Right lobe of liver (tissue), 6 donors: ENCODE measurements at regions not wholly inside any gene's neighbourhood (a gene's known extent, or its start where the extent isn't known, plus 50 kb on each side); places are given as distances from the start of the nearest gene placed in this dataset.

Source experiments
- ATAC-seq, 4 donors: fragments of 200-7000 bp; cut with Tn5 transposase; one replicate each; pipeline ENCODE4 v1.9.1; 2020; ENCODE audit warnings: mild to moderate bottlenecking in 4 of 4, moderate library complexity in 4 of 4
- DNase-seq, 3 donors: peaks; one replicate each; pipeline ENCODE4 v3.0.0-alpha.2; 2020
- H3K27ac ChIP-seq, 3 donors: fragments of 200-600 bp; one replicate each; pipeline ENCODE4 v1.8.0; 2022
- H3K27me3 ChIP-seq, 2 donors: fragments of 200-600 bp; one replicate each; pipeline ENCODE4 v1.8.0; 2022
- H3K36me3 ChIP-seq, 4 donors: fragments of 200-600 bp; sonication (generic) in 1 of 4; one replicate each; pipeline versions ENCODE4 v1.5.1 to v1.8.0; 2017 to 2022; ENCODE audit warnings: control low read depth in 1 of 4
- H3K4me1 ChIP-seq, 4 donors: fragments of 200-600 bp; sonication (generic) in 1 of 4; one replicate each; pipeline versions ENCODE4 v1.5.1 to v1.8.0; 2017 to 2022; ENCODE audit warnings: control low read depth in 1 of 4
- H3K4me3 ChIP-seq, 3 donors: fragments of 200-600 bp; one replicate each; pipeline ENCODE4 v1.8.0; 2022
- H3K9me3 ChIP-seq, 4 donors: fragments of 200-600 bp; sonication (generic) in 1 of 4; one replicate each; pipeline versions ENCODE4 v1.5.1 to v1.8.0; 2017 to 2022; ENCODE audit warnings: control low read depth in 1 of 4
- CTCF ChIP-seq, 4 donors: fragments of 200-600 bp in 3 of 4; fragments of 450-650 bp in 1 of 4; IDR thresholded peaks; one replicate each; pipeline versions ENCODE4 v1.5.1 to v1.8.0; 2016 to 2022; ENCODE audit warnings: antibody characterized with exemption in 4 of 4, mild to moderate bottlenecking in 2 of 4
- POLR2A ChIP-seq: fragments of 450-650 bp; IDR thresholded peaks from one replicate; pipeline ENCODE4 v1.6.1; 2017; ENCODE audit warnings: antibody characterized with exemption, mild to moderate bottlenecking
- WGBS: methylation state at CpG from one replicate; pipeline ENCODE4 v1.1.6; 2018; ENCODE audit warnings: low coverage, low lambda C conversion rate; ENCODE audit not compliant: insufficient coverage; ENCODE audit errors: missing lambda C conversion rate; 5-methylcytosine and 5-hydroxymethylcytosine counted together
- intact Hi-C, 2 donors: fragments of 100-400 bp; cut with DNase I; formaldehyde crosslinking; loops; one replicate each; pipeline versions ENCODE4 v1.11.2 to v1.14.1; 2022
- donor health status: DM: no; HTN: yes; CAD: no.
- donor health status: DM: no; HTN: no; CAD: no.
- donor health status: DM: no; HTN: no; CAD: no.
- donor health status: DM: no; HTN: yes; CAD: no.
- donor health status: DM: no; HTN: yes; CAD: no.

- ATAC-seq (no peak), DNase-seq (no peak)
- H3K4me1 ChIP-seq: no peaks in the 10 kb centered on the region
- TF ChIP-seq POLR2A (no peak), CTCF (IDR thresholded peaks at IDR 0.05) (no peak)
- no peak overlapping the region for H3K4me3 ChIP-seq
- H3K27me3 ChIP-seq: no peaks in the 10 kb centered on the region
- no CpG with 5 or more reads among the region's 9 CpGs for WGBS
- intact Hi-C loops: no loop called here
- H3K36me3 ChIP-seq: no peaks in the 10 kb centered on the region
- H3K27ac ChIP-seq: no peak overlapping the region
- no peaks in the 10 kb centered on the region for H3K9me3 ChIP-seq
Measured at GRCh38 chrY:13830089-13830488, 126.4 kb downstream of the TMSB4Y start.

DNA sequence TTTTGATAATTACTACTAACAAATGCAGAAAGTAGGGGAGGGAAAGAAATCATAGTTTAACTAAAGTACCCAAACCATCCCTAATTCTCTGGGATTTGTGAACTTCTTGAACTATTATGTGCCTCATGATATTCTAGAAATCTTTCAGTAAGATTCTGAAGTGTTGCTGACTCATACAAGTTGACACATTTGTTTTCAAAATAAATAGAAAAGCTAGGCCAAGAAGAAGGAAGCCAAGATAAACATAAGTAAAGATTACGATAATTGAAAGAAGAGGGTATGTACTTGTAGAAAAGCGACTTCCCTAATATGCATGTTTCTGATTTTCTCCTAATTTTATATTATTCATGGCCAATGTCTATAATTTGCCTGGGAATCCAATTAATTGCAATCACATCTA lies 140.7 kb downstream of the TMSB4Y start:
- H3K36me3 ChIP-seq: no peaks in the 10 kb centered on the region
- no peak for TF ChIP-seq POLR2A
- no peak for TF ChIP-seq CTCF (IDR thresholded peaks at IDR 0.05)
- no peak overlapping the region for H3K27ac ChIP-seq
- no peak for DNase-seq
- H3K4me1 ChIP-seq: no peaks in the 10 kb centered on the region
- ATAC-seq: no peak
- no peak overlapping the region for H3K4me3 ChIP-seq
- no CpG with 5 or more reads among the region's 2 CpGs for WGBS
- intact Hi-C loops: no loop called here
- H3K27me3 ChIP-seq: no peaks in the 10 kb centered on the region
- no peaks in the 10 kb centered on the region for H3K9me3 ChIP-seq

GRCh38 chrY:13845276-13845675 lies 141.0 kb downstream of the VCY start:
- ATAC-seq (no peak), DNase-seq (no peak)
- no peak for TF ChIP-seq POLR2A
- no peak for TF ChIP-seq CTCF (IDR thresholded peaks at IDR 0.05)
- Histone ChIP-seq H3K4me3 (no peak overlapping the region), H3K27me3 (no peaks in the 10 kb centered on the region), H3K4me1 (no peaks in the 10 kb centered on the region), H3K9me3 (no peaks in the 10 kb centered on the region), H3K27ac (no peak overlapping the region), H3K36me3 (no peaks in the 10 kb centered on the region)
- intact Hi-C loops: no loop called here

DNA sequence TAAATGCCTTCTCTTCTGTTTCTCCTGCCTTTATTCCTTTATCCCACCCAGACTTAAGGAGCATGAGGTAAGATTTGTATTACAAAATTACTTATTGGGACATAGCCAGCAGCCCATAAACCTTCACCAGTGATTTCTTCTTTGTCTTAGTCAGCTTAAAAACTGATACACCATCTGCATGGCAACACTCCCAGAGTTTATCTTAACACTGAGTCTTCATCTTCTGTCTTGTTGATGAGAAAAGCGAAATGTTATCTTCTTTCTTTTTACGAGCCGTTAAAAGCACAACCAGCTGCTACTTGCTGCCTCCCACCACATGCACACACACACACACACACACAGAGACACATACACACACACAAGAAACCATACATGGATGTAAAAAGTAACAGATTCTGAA lies 116.7 kb downstream of the VCY start:
- ATAC-seq: no peak
- Histone ChIP-seq H3K4me1 (no peaks in the 10 kb centered on the region), H3K9me3 (no peaks in the 10 kb centered on the region), H3K36me3 (no peaks in the 10 kb centered on the region), H3K27ac (no peak overlapping the region), H3K4me3 (no peak overlapping the region), H3K27me3 (no peaks in the 10 kb centered on the region)
- intact Hi-C loops: no loop called here
- no peak for TF ChIP-seq CTCF (IDR thresholded peaks at IDR 0.05)
- no peak for TF ChIP-seq POLR2A
- no CpG with 5 or more reads among the region's 3 CpGs for WGBS
- DNase-seq: no peak

GRCh38 chrY:13871426-13871825 lies 114.8 kb downstream of the VCY start:
- DNase-seq (no peak), ATAC-seq (no peak)
- Histone ChIP-seq H3K27ac (no peak overlapping the region), H3K4me1 (no peaks in the 10 kb centered on the region), H3K27me3 (no peaks in the 10 kb centered on the region), H3K4me3 (no peak overlapping the region), H3K36me3 (no peaks in the 10 kb centered on the region), H3K9me3 (no peaks in the 10 kb centered on the region)
- intact Hi-C loops: no loop called here
- TF ChIP-seq POLR2A (no peak), CTCF (IDR thresholded peaks at IDR 0.05) (no peak)
- WGBS: no CpG with 5 or more reads among the region's 5 CpGs
